Hepatocyte (in vitro differentiated cells): ENCODE measurements at regions not wholly inside any gene's neighbourhood (a gene's known extent, or its start where the extent isn't known, plus 50 kb on each side); places are given as distances from the start of the nearest gene placed in this dataset.

ENCODE experiments used
- EZH2 ChIP-seq: fragments of 200-600 bp; sonication (generic); IDR thresholded peaks from 2 replicates; pipeline ENCODE4 v1.6.1; 2016; ENCODE audit warnings: antibody characterized with exemption, mild to moderate bottlenecking, borderline replicate concordance
- EZH2phosphoT487 ChIP-seq: fragments of 200-600 bp; sonication (generic); IDR thresholded peaks from one replicate; pipeline ENCODE4 v1.6.1; 2018; ENCODE audit warnings: antibody characterized with exemption, mild to moderate bottlenecking, low read depth, moderate library complexity; ENCODE audit not compliant: unreplicated experiment, severe bottlenecking
- TF ChIP-seq, protein P1 (sequence below): fragments of 200-600 bp; sonication (generic); IDR thresholded peaks from 2 replicates; pipeline ENCODE4 v1.5.1; 2016; ENCODE audit warnings: antibody characterized with exemption, mild to moderate bottlenecking; ENCODE audit not compliant: poor library complexity

DNA sequence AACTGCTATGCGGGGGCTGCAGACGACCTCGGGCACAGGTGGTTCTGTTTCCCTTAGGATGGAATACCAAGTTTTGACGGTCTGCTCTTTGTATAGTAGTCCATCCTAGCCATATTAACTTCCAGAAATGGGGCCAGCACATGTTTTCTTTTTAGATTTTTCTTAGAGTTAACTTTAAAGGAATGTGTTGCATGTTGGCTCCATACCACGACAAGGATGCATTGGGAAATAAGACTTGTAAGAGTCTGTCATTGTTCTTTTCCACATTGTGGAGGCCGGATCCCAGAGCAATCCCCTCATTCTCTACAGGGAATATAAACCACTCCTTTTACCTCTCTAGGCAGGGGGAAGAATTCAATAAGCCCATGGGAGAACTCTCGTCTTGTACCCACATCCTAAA is 87.1 kb upstream of the PLSCR4 start:
- TF ChIP-seq, protein P1, sequence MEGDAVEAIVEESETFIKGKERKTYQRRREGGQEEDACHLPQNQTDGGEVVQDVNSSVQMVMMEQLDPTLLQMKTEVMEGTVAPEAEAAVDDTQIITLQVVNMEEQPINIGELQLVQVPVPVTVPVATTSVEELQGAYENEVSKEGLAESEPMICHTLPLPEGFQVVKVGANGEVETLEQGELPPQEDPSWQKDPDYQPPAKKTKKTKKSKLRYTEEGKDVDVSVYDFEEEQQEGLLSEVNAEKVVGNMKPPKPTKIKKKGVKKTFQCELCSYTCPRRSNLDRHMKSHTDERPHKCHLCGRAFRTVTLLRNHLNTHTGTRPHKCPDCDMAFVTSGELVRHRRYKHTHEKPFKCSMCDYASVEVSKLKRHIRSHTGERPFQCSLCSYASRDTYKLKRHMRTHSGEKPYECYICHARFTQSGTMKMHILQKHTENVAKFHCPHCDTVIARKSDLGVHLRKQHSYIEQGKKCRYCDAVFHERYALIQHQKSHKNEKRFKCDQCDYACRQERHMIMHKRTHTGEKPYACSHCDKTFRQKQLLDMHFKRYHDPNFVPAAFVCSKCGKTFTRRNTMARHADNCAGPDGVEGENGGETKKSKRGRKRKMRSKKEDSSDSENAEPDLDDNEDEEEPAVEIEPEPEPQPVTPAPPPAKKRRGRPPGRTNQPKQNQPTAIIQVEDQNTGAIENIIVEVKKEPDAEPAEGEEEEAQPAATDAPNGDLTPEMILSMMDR = no peak
- TF ChIP-seq EZH2 (no peak), EZH2phosphoT487 (no peak)
